OCI-LY7 (cell line): ENCODE measurements at regions not wholly inside any gene's neighbourhood (a gene's known extent, or its start where the extent isn't known, plus 50 kb on each side); places are given as distances from the start of the nearest gene placed in this dataset.

Experiments used
- BruUV-seq: library from RNA; stranded (reverse); fragments of 400-500 nt; replicated peaks from 2 replicates; lab custom pipeline; 2021; lab: Mats Ljungman, UMichigan
- CTCF ChIA-PET: fragments of 300-600 bp; sonication (Branson Sonifier 250); formaldehyde crosslinking; loops from one replicate; lab custom pipeline; 2022; ENCODE audit warnings: antibody characterized with exemption; ENCODE audit not compliant: unreplicated experiment; lab: Charles Lee
- POLR2A ChIA-PET: fragments of 300-600 bp; sonication (Branson Sonifier 250); formaldehyde crosslinking; loops from one replicate; lab custom pipeline; 2022; ENCODE audit warnings: antibody characterized with exemption; lab: Charles Lee
- DNase-seq: peaks from one replicate; pipeline ENCODE4 v3.0.0-alpha.2; 2015; ENCODE audit warnings: low spot score
- H2AFZ ChIP-seq: fragments of 200-600 bp; sonication (generic), shearing (Covaris generic); 2 replicates; pipeline ENCODE4 v1.6.1; 2014; ENCODE audit warnings: mild to moderate bottlenecking, antibody characterized with exemption, low read length, moderate library complexity
- H3K27ac ChIP-seq: fragments of 200-600 bp; sonication (generic); 2 replicates; pipeline ENCODE4 v1.5.1; 2014; ENCODE audit warnings: mixed run types, low read depth, mild to moderate bottlenecking, moderate library complexity, low read length, inconsistent platforms; ENCODE audit not compliant: poor library complexity, severe bottlenecking
- H3K36me3 ChIP-seq: fragments of 200-600 bp; sonication (generic); 2 replicates; pipeline ENCODE4 v1.6.1; 2014; ENCODE audit warnings: mild to moderate bottlenecking, antibody characterized with exemption, low read length, moderate library complexity, mixed read lengths; ENCODE audit not compliant: insufficient read depth
- H3K4me1 ChIP-seq: fragments of 200-600 bp; sonication (generic); 2 replicates; pipeline ENCODE4 v1.5.1; 2014; ENCODE audit warnings: mild to moderate bottlenecking, low read length; ENCODE audit not compliant: insufficient read depth, poor library complexity, severe bottlenecking
- H3K4me2 ChIP-seq: fragments of 200-600 bp; sonication (generic); 2 replicates; pipeline ENCODE4 v1.6.1; 2014; ENCODE audit warnings: mild to moderate bottlenecking, low read length
- H3K4me3 ChIP-seq: fragments of 200-600 bp; sonication (generic); 2 replicates; pipeline ENCODE4 v1.5.1; 2014; ENCODE audit warnings: mild to moderate bottlenecking, low read depth, low read length; ENCODE audit not compliant: poor library complexity, severe bottlenecking
- H3K79me2 ChIP-seq: fragments of 200-600 bp; sonication (generic); 2 replicates; pipeline ENCODE4 v1.6.1; 2016; ENCODE audit warnings: low read depth, mild to moderate bottlenecking, low read length, moderate library complexity, mixed read lengths; ENCODE audit not compliant: insufficient read depth
- H3K9me2 ChIP-seq: fragments of 200-600 bp; sonication (generic); 2 replicates; pipeline ENCODE4 v1.6.1; 2016; ENCODE audit warnings: mild to moderate bottlenecking, low read length, mixed read lengths; ENCODE audit not compliant: insufficient read depth
- H3K9me3 ChIP-seq: fragments of 200-600 bp; sonication (generic); 2 replicates; pipeline ENCODE4 v1.6.1; 2014; ENCODE audit warnings: mild to moderate bottlenecking, mixed run types, low read length, mixed read lengths
- H4K20me1 ChIP-seq: fragments of 200-600 bp; sonication (generic); 2 replicates; pipeline ENCODE4 v1.6.1; 2014; ENCODE audit warnings: mild to moderate bottlenecking, antibody characterized with exemption, low read length, moderate library complexity, mixed read lengths; ENCODE audit not compliant: insufficient read depth
- EZH2phosphoT487 ChIP-seq: fragments of 200-600 bp; sonication (generic); IDR thresholded peaks from 2 replicates; pipeline ENCODE4 v1.6.1; 2018; ENCODE audit warnings: low read depth, borderline replicate concordance, mild to moderate bottlenecking, mixed run types, antibody characterized with exemption, low read length, moderate library complexity, mixed read lengths
- intact Hi-C: fragments of 100-400 bp; cut with micrococcal nuclease; formaldehyde crosslinking; loops from one replicate; pipeline ENCODE4 v1.10.0; 2022; ENCODE audit not compliant: unreplicated experiment
- TF ChIP-seq, protein P1 (sequence below): fragments of 200-600 bp; sonication (generic); conservative IDR thresholded peaks from 2 replicates; pipeline ENCODE4 v1.5.1; 2014; ENCODE audit warnings: mild to moderate bottlenecking, antibody characterized with exemption, low read length, moderate library complexity, mixed read lengths

DNA sequence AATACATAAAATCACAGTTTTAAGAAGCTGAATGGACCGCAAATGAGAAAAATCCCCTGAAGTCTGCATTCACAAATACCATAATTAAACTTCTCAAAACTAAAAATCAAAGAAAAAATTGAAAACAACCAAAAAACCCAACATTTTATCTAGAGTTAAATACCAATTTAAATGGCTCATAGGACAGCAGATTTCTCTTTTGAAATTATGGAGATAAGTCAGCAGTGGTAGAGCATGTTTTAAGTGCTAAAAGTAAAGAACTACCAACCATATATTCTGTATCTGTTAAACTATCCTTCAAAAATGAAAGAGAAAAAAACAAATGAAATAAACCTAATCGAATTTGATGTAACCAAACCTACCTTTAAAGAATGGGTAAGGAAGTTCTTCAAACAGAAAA, 862.8 kb downstream of the TAF11L14 start:
- POLR2A ChIA-PET: no interaction called here

DNA sequence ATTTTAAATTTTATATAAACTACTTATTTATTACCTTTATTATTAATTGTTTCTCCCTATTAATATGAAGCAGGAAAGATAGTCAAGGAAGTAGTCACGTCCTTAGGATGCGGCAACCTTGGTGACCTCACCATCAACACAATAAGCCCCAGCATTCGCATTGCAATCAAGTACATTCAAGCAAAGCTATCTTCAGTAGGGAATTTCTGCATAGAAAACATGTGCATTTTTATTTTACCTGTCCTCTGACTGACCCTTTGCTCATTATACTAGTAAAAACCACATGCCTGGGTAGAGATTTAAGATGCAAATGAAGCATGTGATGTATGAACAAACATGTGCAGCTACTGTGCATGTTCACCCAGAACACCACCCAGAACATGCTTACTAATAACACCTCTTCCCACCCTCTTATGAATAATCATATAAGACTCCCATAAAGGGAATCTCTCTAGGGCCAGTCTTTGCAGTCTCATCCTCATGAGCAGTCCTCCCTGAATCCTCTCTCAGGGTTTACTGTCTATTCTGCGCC, 869.6 kb downstream of the TAF11L14 start:
- Histone ChIP-seq H3K4me1 (no peaks in the 10 kb centered on the region), H2AFZ (no peak overlapping the region)
- BruUV-seq: no TSS peak

More for the DNA sequence above, 862.8 kb downstream of the TAF11L14 start:
- Histone ChIP-seq H3K4me2 (no peak overlapping the region), H3K9me2 (no peaks in the 10 kb centered on the region), H3K27ac (no peak overlapping the region), H3K9me3 (no peaks in the 10 kb centered on the region), H3K36me3 (no peaks in the 10 kb centered on the region), H4K20me1 (no peaks in the 10 kb centered on the region), H3K79me2 (no peaks in the 10 kb centered on the region), H3K4me1 (no peaks in the 10 kb centered on the region), H3K4me3 (no peak overlapping the region), H2AFZ (no peak overlapping the region)
- DNase-seq: no peak
- intact Hi-C loops: no loop called here
- CTCF ChIA-PET: no interaction called here
- BruUV-seq: no TSS peak
- no peak for TF ChIP-seq EZH2phosphoT487
- TF ChIP-seq, protein P1, sequence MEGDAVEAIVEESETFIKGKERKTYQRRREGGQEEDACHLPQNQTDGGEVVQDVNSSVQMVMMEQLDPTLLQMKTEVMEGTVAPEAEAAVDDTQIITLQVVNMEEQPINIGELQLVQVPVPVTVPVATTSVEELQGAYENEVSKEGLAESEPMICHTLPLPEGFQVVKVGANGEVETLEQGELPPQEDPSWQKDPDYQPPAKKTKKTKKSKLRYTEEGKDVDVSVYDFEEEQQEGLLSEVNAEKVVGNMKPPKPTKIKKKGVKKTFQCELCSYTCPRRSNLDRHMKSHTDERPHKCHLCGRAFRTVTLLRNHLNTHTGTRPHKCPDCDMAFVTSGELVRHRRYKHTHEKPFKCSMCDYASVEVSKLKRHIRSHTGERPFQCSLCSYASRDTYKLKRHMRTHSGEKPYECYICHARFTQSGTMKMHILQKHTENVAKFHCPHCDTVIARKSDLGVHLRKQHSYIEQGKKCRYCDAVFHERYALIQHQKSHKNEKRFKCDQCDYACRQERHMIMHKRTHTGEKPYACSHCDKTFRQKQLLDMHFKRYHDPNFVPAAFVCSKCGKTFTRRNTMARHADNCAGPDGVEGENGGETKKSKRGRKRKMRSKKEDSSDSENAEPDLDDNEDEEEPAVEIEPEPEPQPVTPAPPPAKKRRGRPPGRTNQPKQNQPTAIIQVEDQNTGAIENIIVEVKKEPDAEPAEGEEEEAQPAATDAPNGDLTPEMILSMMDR: no peak

DNA sequence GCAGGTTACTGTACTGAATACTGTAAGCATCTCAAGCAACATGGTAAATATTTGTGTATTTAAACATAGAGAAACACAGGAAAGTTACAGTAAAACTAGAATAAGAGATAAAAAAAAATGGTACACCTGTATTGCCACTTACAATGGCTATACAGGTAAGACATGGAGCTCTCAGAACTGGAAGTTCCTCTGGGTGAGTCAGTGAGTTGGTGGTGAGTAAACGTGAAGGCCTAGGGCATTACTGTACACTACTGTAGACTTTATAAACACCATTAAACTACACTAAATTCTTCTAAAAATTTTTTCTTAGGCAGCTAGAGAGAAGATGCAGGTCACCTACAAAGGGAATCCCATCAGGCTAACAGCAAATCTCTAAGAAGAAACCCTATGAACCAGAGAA, 872.9 kb downstream of the TAF11L14 start:
- H3K27ac ChIP-seq: no peak overlapping the region
- no peaks in the 10 kb centered on the region for H3K4me1 ChIP-seq
- no TSS peak for BruUV-seq
- no peak overlapping the region for H2AFZ ChIP-seq
- H3K4me2 ChIP-seq: no peak overlapping the region
- H4K20me1 ChIP-seq: no peaks in the 10 kb centered on the region
- H3K79me2 ChIP-seq: no peaks in the 10 kb centered on the region
- no peaks in the 10 kb centered on the region for H3K9me3 ChIP-seq
- intact Hi-C loops: no loop called here
- no peak overlapping the region for H3K4me3 ChIP-seq
- TF ChIP-seq EZH2phosphoT487: no peak
- TF ChIP-seq, protein P1: no peak
- CTCF ChIA-PET: no interaction called here
- POLR2A ChIA-PET: interaction anchor here (0.5 to 0.6 kb wide), 2 partner anchors 142 to 1495 kb away, joined by 3 read pairs; no protein-coding TSS in a partner anchor
- H3K9me2 ChIP-seq: no peaks in the 10 kb centered on the region
- no peaks in the 10 kb centered on the region for H3K36me3 ChIP-seq
- no peak for DNase-seq

More for the DNA sequence above, 869.6 kb downstream of the TAF11L14 start:
- H4K20me1 ChIP-seq: no peaks in the 10 kb centered on the region
- DNase-seq: no peak
- H3K9me2 ChIP-seq: no peaks in the 10 kb centered on the region
- TF ChIP-seq, protein P1: no peak
- no peak for TF ChIP-seq EZH2phosphoT487
- no peaks in the 10 kb centered on the region for H3K36me3 ChIP-seq
- H3K79me2 ChIP-seq: no peaks in the 10 kb centered on the region
- CTCF ChIA-PET: no interaction called here
- intact Hi-C loops: no loop called here
- H3K9me3 ChIP-seq: no peaks in the 10 kb centered on the region
- no peak overlapping the region for H3K4me3 ChIP-seq
- H3K4me2 ChIP-seq: no peak overlapping the region
- POLR2A ChIA-PET: no interaction called here
- H3K27ac ChIP-seq: no peak overlapping the region
